NAMALWA (cell line): ENCODE measurements at regions not wholly inside any gene's neighbourhood (a gene's known extent, or its start where the extent isn't known, plus 50 kb on each side); places are given as distances from the start of the nearest gene placed in this dataset.
"Not testable (repeated sequence)": the region's sequence is repeated elsewhere in the genome, so short reads cannot be mapped to it uniquely, and the experiment has no call there.

Experiments
- DNase-seq: peaks from one replicate; pipeline ENCODE4 v3.0.0-alpha.2; 2015; ENCODE audit warnings: low spot score

- no peak for DNase-seq
These were observed 166.5 kb upstream of the SALL3 start for GRCh38 chr18:78813156-78813555.

DNA sequence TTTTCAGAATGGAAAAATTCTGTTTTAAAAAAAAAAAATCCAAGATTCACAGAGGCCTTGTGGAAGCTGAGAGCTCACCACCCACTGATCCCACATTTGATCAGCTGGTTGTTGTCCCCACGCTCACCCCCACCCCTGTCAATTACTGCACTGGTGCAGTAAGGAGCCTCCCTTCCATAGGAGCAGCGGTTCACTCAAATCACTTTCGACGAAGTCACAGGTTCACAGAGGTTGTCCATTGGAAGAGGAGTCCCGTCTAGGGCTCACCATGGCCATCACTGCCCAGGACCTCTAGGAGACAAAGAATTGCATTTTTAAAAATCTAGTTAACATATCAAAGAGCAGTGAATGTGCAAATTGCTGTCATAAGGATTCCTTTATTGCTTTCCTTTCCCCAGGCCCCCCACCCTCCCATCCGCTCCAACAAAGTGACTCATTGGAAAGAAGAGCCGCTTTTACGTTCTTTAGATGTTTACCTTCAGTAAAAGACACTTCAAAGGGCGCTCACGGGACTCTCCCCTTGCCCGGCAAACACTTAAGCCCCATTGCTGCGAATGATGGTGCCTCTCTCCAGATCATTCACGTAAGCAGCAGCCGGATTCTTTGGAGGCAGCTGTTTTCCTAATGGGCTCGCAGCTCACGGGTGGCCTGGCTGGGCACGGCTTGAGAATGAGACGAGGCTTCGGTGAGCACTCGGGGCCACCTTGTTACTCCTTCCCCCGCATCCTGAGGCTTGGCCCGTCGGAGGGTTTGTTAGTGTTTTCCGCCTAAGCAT lies 165.5 kb upstream of the SALL3 start:
- DNase-seq: no peak

DNA sequence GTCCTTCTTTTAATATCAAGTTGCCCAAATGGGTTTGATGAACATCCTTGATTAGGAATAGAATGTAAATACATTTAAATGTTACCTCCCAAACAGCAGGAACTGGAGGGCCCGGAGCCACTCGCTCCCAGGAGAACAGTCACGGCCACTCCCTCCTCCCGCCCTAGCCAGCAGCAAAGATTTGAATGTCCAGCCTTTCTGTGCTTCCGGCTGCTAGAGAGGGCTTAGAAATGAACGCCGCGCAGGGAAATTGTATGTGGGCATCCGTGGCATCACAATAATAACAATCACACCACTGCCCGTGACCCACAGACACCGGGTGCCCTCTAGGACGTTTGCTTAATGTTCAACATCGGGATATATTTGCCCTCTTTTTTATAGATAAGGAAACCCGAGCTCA lies 164.9 kb upstream of the SALL3 start:
- no peak for DNase-seq

GRCh38 chr18:78816114-78816513 lies 163.5 kb upstream of the SALL3 start:
- DNase-seq: no peak

- no peak for DNase-seq
These were observed 162.7 kb upstream of the SALL3 start for GRCh38 chr18:78816916-78817315.

DNA sequence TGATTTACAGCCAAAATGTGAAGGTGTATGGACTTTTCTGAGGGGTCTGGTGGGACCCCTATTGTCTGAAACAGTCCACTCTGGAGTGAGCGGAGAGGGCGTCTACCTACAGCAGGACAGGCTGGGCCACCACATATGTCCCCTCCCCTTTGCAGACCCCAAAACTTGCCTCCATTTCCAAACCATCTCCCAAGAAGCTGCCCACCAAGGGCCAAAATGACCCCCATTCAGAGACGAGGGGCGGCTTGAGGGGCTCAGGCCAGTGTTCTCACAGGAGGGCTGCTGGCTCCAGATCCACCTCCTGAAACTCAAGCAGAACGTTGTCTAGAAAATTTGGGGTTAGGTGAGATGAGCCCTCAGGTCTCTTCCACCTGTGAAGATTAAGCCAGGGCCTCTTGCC lies 161.1 kb upstream of the SALL3 start:
- DNase-seq: no peak

GRCh38 chr18:78818961-78819360 lies 160.7 kb upstream of the SALL3 start:
- no peak for DNase-seq

DNA sequence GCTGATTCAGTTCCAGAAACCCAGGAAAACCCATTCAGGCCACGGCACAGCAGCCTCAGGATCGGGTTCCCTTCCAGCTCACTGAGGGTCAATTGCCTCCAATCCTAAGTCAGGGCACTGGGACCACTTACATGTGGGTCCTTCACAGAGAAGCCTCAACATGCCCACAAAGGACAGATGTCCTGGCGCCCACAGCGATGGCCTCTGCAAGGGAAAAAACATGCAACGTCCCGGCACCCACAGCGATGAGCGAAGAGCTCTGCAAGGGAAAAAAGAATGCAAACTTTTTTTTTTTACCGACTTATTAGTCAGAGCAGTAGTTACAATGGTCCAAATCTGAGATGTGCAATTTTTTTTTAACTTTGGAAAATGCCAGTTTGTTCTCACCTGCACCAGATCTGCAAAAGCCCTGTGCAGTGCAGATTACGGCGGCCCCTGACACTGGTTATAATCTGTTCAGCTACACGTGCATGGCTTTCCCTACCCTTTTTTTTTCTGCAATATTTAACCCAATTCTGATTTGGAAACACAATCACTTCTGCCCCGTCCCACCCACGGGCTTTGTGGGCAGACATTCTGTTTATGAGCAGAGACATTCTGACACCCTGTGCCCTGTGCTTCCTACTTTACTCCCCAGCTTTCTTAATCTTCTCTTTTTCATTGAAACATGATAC lies 159.3 kb upstream of the SALL3 start:
- no peak for DNase-seq

DNA sequence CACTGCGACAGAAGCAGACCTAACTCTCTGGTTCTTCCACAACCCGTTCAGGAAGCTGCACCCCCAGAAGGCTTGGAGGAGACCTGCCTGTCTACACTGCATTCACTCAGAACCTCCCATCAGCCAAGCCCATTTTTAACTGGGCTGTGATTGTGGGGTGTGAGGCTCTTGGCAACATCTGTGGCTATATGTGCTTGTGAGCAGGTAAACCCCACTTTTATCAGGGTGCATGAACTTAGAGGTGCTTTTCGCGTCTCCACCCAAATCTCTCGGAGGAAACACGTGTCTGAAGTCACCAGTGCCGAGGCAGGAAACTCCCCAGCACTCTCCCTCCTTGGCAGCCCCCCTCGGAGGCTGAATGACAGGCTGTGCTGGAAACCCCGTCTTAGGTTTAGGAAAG lies 158.2 kb upstream of the SALL3 start:
- DNase-seq: no peak

DNA sequence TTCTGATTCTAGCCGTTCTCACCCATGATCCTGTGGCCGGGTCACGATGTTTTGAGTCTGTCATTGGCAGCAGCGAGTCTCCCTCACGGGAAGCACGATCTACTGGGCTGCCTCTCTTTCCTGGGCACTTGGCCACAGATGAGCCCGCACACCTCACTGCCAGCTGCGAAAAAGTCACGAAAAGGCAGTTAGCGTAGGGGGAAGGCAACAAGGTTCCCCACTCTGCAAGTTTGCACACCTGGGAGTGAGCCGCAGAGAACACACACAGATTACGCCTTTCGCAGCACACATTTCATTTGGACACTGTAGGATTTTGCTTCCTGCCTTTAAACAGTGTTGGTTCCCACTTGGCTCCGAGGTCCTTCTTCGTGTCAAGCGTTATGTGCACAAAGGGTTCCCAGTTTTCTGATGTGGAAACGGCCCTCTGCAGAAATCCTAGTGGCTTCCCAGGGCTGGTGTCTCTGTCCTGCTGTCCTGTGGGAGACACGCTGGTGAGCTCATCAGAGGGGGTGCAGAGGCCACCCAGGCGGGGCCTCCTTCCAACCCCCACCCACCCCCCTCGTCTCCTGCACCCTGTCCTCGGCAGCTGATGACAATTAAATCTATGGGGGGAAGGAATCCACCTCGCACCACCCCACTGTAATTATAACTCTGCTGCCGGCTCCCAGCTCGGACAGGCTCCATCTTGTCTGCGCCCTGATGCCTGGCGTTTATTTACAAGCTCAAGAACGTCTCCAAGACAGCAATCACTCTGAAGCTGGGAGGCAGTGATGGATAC lies 157.3 kb upstream of the SALL3 start:
- no peak for DNase-seq

GRCh38 chr18:78822949-78823285 lies 156.7 kb upstream of the SALL3 start:
- DNase-seq: no peak

- no peak for DNase-seq
These were observed 154.4 kb upstream of the SALL3 start for GRCh38 chr18:78825168-78825567.

- DNase-seq: no peak
These were observed 153.0 kb upstream of the SALL3 start for GRCh38 chr18:78826631-78827030.

GRCh38 chr18:78827141-78827540 lies 152.5 kb upstream of the SALL3 start:
- DNase-seq: no peak

DNA sequence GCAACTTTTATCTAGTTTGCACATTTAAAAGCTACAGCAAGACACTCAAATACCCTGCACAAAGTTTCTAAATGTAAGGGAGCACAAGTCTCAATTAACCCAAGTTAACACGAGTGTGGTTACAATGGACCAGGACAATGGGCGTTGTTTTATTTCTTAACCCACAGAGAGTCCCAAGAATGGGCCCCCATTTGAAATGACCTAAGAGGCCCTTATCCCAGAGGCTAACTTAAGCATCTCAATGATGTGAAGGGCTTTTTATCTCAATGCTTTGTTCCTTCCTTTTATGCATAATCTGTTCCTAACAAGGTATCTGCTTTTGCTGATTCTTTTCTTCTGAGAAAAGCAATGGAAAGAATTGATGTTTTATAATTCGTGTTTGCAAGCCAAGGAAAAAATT lies 151.5 kb upstream of the SALL3 start:
- DNase-seq: no peak

DNA sequence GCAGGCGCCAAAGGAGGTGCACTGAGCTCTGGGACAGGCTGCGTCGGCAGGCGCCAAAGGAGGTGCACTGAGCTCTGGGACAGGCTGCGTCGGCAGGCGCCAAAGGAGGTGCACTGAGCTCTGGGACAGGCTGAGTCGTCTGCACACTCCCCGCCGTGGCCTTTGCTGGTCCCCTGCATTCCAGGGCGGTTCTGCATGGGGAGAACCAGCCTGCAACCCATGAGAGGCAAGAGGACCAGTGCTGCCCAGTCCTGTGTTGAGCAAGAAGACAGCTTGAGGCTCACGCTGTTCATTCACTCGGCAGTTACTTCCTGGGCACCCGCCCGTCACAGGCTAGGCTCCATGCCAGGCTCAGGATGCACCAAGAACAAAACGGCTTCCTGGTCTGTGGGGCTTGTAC lies 150.6 kb upstream of the SALL3 start:
- DNase-seq: not testable (repeated sequence)

DNA sequence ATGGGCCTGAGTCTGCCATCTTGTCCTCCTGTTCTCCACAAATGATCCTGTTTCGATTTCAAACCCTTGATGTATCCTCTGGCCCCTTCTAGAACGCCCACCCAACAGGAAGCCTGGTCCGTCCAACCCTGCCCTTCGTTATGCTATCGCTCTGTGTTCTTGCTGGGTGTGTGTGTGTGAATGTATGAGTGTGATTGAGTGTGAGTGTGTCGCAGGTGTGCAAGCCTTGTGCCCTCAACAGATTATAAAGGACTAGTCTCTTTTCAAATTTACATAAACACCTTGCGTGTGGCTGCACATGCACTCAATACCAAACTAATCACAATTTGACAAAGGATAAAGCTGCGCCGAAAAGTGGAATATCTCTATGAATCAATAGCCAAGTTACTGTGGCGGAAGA lies 149.5 kb upstream of the SALL3 start:
- no peak for DNase-seq

- no peak for DNase-seq
These were observed 148.8 kb upstream of the SALL3 start for GRCh38 chr18:78830826-78831225.

DNA sequence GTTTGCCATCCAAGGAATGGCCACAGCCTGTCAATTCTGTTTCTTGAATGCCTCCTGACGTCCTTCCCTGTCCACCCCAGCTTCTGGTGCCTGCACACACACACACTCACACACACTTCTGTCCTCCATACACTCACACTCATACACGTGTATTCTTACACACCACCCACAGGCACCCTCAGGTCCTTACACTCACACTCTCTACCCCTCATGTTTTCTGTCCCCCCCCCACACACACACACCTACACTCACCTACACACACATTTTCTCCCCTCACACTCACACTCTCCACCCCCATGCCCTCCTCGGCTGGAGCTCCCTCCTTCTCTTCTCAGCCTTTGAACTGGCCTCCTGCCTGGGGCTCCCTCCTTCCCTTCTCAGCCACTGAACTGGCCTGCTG lies 148.0 kb upstream of the SALL3 start:
- no peak for DNase-seq

DNA sequence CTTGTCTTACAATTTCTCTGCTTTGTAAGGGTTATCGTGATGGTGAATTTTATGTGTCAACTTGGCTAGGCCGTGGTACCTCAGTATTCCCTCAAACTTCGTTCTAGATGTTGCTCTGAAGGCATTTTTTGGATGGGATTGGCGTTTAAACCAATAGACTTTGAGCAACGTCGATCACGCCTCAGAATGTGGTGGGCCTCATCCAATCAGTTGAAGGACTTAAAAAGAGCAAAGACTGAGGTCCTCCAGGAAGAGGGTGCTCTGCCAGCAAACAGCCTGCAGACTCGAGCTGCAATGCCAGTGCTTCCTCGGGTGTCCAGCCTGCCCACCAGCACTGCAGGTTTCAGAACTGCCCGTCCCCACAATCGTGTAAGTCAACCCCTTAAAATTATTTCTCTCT lies 145.8 kb upstream of the SALL3 start:
- no peak for DNase-seq

DNA sequence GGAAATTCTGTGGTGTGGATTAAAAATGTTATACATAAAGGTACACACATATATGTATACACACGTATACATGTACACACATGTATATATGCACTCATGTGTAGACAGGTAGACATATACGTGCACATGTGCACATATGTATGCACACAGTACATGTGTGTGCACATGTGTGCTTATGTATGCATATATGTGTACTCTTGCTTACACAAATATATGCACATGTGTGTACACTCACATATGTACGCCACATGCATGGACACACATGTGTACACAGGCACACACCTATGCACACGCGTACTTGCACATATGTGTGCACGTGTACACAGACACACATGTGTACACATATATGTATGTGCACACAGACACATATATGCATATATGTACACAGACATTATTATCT lies 142.8 kb upstream of the SALL3 start:
- DNase-seq: no peak

DNA sequence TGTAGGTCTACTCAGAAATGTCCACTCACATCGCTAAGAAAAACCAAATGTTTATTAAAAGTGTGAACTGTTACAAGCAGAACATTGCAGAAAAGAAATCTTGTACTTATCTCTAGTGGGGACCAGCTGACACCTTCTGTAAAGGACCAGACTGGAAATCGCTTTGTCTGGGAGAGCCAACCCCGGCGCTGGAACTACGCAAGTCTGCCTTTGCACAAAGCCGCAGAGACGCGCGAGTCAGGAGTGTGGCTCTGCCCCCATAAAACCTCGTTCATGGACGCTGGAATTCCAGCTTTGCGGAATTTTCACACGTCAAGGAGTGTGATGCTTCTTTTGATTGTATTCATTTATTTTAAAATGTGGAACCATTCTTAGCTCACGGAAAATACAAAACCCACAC lies 141.9 kb upstream of the SALL3 start:
- DNase-seq: no peak

- no peak for DNase-seq
These were observed 141.4 kb upstream of the SALL3 start for GRCh38 chr18:78838183-78838582.
